ENCODE measurements at regions not wholly inside any gene's neighbourhood (a gene's known extent, or its start where the extent isn't known, plus 50 kb on each side); places are given as distances from the start of the nearest gene placed in this dataset.

DNA sequence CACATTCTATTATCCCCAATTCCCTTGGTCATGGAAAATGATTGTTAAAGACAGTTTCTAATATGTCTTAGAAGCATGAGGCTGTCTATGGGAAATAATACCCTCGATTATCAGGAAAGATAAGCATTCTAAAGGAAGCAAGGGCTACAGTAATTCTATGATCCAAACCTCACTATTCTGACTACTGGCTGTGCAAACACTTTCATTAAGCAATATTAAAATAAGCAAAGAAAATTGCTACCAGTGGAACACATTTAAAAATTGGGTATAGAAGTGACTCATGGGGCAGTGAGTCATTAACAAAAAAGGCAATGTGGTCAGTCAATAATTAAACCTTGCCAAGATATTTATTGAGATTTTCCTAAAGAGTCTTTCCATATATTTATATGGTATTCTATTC lies 1415.2 kb upstream of the TENM4 start:
- no peaks in the 10 kb centered on the region for H3K36me3 ChIP-seq (ENCODE audit: control insufficient read depth in 4 of 4, insufficient read depth in 4 of 4, low read length in 4 of 4)
- TF ChIP-seq, protein P1, sequence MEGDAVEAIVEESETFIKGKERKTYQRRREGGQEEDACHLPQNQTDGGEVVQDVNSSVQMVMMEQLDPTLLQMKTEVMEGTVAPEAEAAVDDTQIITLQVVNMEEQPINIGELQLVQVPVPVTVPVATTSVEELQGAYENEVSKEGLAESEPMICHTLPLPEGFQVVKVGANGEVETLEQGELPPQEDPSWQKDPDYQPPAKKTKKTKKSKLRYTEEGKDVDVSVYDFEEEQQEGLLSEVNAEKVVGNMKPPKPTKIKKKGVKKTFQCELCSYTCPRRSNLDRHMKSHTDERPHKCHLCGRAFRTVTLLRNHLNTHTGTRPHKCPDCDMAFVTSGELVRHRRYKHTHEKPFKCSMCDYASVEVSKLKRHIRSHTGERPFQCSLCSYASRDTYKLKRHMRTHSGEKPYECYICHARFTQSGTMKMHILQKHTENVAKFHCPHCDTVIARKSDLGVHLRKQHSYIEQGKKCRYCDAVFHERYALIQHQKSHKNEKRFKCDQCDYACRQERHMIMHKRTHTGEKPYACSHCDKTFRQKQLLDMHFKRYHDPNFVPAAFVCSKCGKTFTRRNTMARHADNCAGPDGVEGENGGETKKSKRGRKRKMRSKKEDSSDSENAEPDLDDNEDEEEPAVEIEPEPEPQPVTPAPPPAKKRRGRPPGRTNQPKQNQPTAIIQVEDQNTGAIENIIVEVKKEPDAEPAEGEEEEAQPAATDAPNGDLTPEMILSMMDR (IDR thresholded peaks at IDR 0.05; ENCODE audit: control extremely low read depth, extremely low read depth): no peak
- H3K27me3 ChIP-seq (ENCODE audit: control insufficient read depth in 3 of 3, insufficient read depth in 3 of 3, low read length in 2 of 3): no peaks in the 10 kb centered on the region
- no peak overlapping the region for H3K4me3 ChIP-seq
- WGBS, 2 donors: 20 to 53% methylated on average over 1 of the region's 1 CpG
- no peak overlapping the region for H3K9ac ChIP-seq (ENCODE audit: insufficient read depth in 1 of 2, low read length in 2 of 2)
- ATAC-seq (ENCODE audit: insufficient read depth, low FRiP score) (no peak), DNase-seq (no peak)
- H3K9me3 ChIP-seq (ENCODE audit: control insufficient read depth in 4 of 4, insufficient read depth in 3 of 4, low read length in 3 of 4): no peaks in the 10 kb centered on the region
- H3K27ac ChIP-seq (ENCODE audit: low read depth in 1 of 2, low read length in 1 of 2): no peak overlapping the region
- H3K4me1 ChIP-seq (ENCODE audit: control insufficient read depth in 5 of 5, insufficient read depth in 5 of 5, low read length in 5 of 5): no peaks in the 10 kb centered on the region

- no peak overlapping the region for H3K4me3 ChIP-seq
- DNase-seq (no peak), ATAC-seq (ENCODE audit: insufficient read depth, low FRiP score) (no peak)
- no peaks in the 10 kb centered on the region for H3K9me3 ChIP-seq (ENCODE audit: control insufficient read depth in 4 of 4, insufficient read depth in 3 of 4, low read length in 3 of 4)
- TF ChIP-seq, protein P1 (IDR thresholded peaks at IDR 0.05; ENCODE audit: control extremely low read depth, extremely low read depth): no peak
- H3K27me3 ChIP-seq (ENCODE audit: control insufficient read depth in 3 of 3, insufficient read depth in 3 of 3, low read length in 2 of 3): no peaks in the 10 kb centered on the region
- H3K36me3 ChIP-seq (ENCODE audit: control insufficient read depth in 4 of 4, insufficient read depth in 4 of 4, low read length in 4 of 4): no peaks in the 10 kb centered on the region
- no peaks in the 10 kb centered on the region for H3K4me1 ChIP-seq (ENCODE audit: control insufficient read depth in 5 of 5, insufficient read depth in 5 of 5, low read length in 5 of 5)
- WGBS, 2 donors: 83 to 91% methylated on average over 4 of the region's 4 CpGs
- no peak overlapping the region for H3K27ac ChIP-seq (ENCODE audit: low read depth in 1 of 2, low read length in 1 of 2)
- H3K9ac ChIP-seq (ENCODE audit: insufficient read depth in 1 of 2, low read length in 2 of 2): no peak overlapping the region
These were observed 1414.6 kb upstream of the TENM4 start for GRCh38 chr11:80855426-80855825.

GRCh38 chr11:80849253-80849652 lies 1408.4 kb upstream of the TENM4 start:
- ATAC-seq (ENCODE audit: insufficient read depth, low FRiP score) (no peak), DNase-seq (no peak)
- Histone ChIP-seq H3K36me3 (ENCODE audit: control insufficient read depth in 4 of 4, insufficient read depth in 4 of 4, low read length in 4 of 4) (no peaks in the 10 kb centered on the region), H3K9me3 (ENCODE audit: control insufficient read depth in 4 of 4, insufficient read depth in 3 of 4, low read length in 3 of 4) (no peaks in the 10 kb centered on the region), H3K27ac (ENCODE audit: low read depth in 1 of 2, low read length in 1 of 2) (no peak overlapping the region), H3K27me3 (ENCODE audit: control insufficient read depth in 3 of 3, insufficient read depth in 3 of 3, low read length in 2 of 3) (no peaks in the 10 kb centered on the region), H3K9ac (ENCODE audit: insufficient read depth in 1 of 2, low read length in 2 of 2) (no peak overlapping the region), H3K4me3 (no peak overlapping the region), H3K4me1 (ENCODE audit: control insufficient read depth in 5 of 5, insufficient read depth in 5 of 5, low read length in 5 of 5) (no peaks in the 10 kb centered on the region)
- WGBS, 2 donors: 84 to 91% methylated on average over 3 of the region's 3 CpGs
- TF ChIP-seq, protein P1 (IDR thresholded peaks at IDR 0.05; ENCODE audit: control extremely low read depth, extremely low read depth): no peak

DNA sequence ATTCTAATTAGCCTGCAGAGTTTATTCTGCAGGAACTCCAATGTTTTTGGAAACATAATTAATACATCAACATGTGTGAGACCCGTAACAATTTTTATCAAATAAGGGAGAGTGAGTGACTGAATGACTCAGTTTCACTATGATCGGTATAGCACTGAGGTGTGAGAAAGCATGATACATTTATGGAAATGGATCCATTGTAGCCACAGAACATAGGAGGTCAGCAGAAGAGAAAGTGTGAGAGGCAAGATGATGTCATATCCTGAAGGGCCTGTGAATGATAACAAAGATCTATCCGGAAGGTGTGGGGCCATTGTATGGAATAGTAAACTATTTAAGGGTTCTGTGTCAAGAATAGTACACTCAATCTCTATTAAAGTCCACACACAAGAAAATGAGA lies 1406.1 kb upstream of the TENM4 start:
- Histone ChIP-seq H3K4me1 (ENCODE audit: control insufficient read depth in 5 of 5, insufficient read depth in 5 of 5, low read length in 5 of 5) (peaks cover 0 to 3% (median 0%) of the 10 kb centered on the region in 5 donors), H3K9ac (ENCODE audit: insufficient read depth in 1 of 2, low read length in 2 of 2) (no peak overlapping the region), H3K27me3 (ENCODE audit: control insufficient read depth in 3 of 3, insufficient read depth in 3 of 3, low read length in 2 of 3) (no peaks in the 10 kb centered on the region), H3K27ac (ENCODE audit: low read depth in 1 of 2, low read length in 1 of 2) (no peak overlapping the region), H3K4me3 (no peak overlapping the region), H3K36me3 (ENCODE audit: control insufficient read depth in 4 of 4, insufficient read depth in 4 of 4, low read length in 4 of 4) (no peaks in the 10 kb centered on the region), H3K9me3 (ENCODE audit: control insufficient read depth in 4 of 4, insufficient read depth in 3 of 4, low read length in 3 of 4) (no peaks in the 10 kb centered on the region)
- WGBS, 2 donors: 65 to 73% methylated on average over 3 of the region's 3 CpGs
- TF ChIP-seq, protein P1 (IDR thresholded peaks at IDR 0.05; ENCODE audit: control extremely low read depth, extremely low read depth): no peak
- DNase-seq (no peak), ATAC-seq (ENCODE audit: insufficient read depth, low FRiP score) (no peak)

All from lung (tissue), 11 donors.